B cell (primary cell): ENCODE measurements at regions not wholly inside any gene's neighbourhood (a gene's known extent, or its start where the extent isn't known, plus 50 kb on each side); places are given as distances from the start of the nearest gene placed in this dataset.

Experiments used
- ATAC-seq: fragments of 200-7000 bp; cut with Tn5 transposase; one replicate; pipeline ENCODE4 v1.10.0; 2021; ENCODE audit warnings: low read depth, mild to moderate bottlenecking, moderate number of reproducible peaks, moderate library complexity
- CTCF ChIA-PET: fragments of 350-600 bp; sonication (Branson Sonifier 250); formaldehyde crosslinking; loops from one replicate; lab custom pipeline; 2021; ENCODE audit warnings: antibody characterized with exemption, inconsistent platforms; lab: Charles Lee
- POLR2A ChIA-PET: fragments of 350-600 bp; sonication (Branson Sonifier 250); formaldehyde crosslinking; loops from one replicate; lab custom pipeline; 2021; ENCODE audit warnings: antibody characterized with exemption; lab: Charles Lee
- DNase-seq: peaks from one replicate; pipeline ENCODE4 v3.0.0; 2013
- H2AFZ ChIP-seq: 2 replicates; pipeline ENCODE4 v1.6.1; 2012; ENCODE audit warnings: mild to moderate bottlenecking, low read depth, low read length; ENCODE audit not compliant: insufficient read depth, poor library complexity, severe bottlenecking
- H3K27ac ChIP-seq, 2 donors: 1 replicate in 1 of 2; 2 replicates in 1 of 2; pipeline ENCODE4 v1.5.1; 2012 to 2013; ENCODE audit warnings: low read length in 2 of 2, mild to moderate bottlenecking in 2 of 2, moderate library complexity in 1 of 2
- H3K27me3 ChIP-seq, 4 experiments: fragments of 200-600 bp in 1 of 4; sonication (generic) in 1 of 4; replicated peaks in 1 of 4; 1 replicate in 2 of 4; 2 replicates in 2 of 4; pipeline versions ENCODE4 v1.6.1 to v1.7.0; 2013 to 2016; ENCODE audit warnings: low read length in 3 of 4, mild to moderate bottlenecking in 2 of 4, mixed read lengths in 1 of 4, moderate library complexity in 1 of 4; ENCODE audit not compliant: insufficient read depth in 4 of 4, control insufficient read depth in 3 of 4; ENCODE audit errors: control extremely low read depth in 1 of 4
- H3K36me3 ChIP-seq, 2 experiments: replicated peaks in 1 of 2; 1 replicate in 1 of 2; 2 replicates in 1 of 2; pipeline versions ENCODE4 v1.6.1 to v1.7.1; 2013; ENCODE audit warnings: low read length in 1 of 2; ENCODE audit not compliant: insufficient read depth in 2 of 2, control insufficient read depth in 1 of 2; ENCODE audit errors: control extremely low read depth in 1 of 2, extremely low read depth in 1 of 2
- H3K4me1 ChIP-seq, 2 donors: fragments of 200-600 bp in 1 of 2; sonication (generic) in 1 of 2; 1 replicate in 1 of 2; 2 replicates in 1 of 2; pipeline versions ENCODE4 v1.5.1 to v1.6.1; 2013 to 2017; ENCODE audit warnings: low read length in 2 of 2; ENCODE audit not compliant: control insufficient read depth in 2 of 2, insufficient read depth in 2 of 2
- H3K4me2 ChIP-seq: replicated peaks from 2 replicates; pipeline ENCODE3; 2012; ENCODE audit warnings: mild to moderate bottlenecking, low read depth, low read length; ENCODE audit not compliant: poor library complexity, severe bottlenecking
- H3K4me3 ChIP-seq, 5 experiments: fragments of 200-600 bp in 1 of 5; sonication (generic) in 1 of 5; 1 replicate in 3 of 5; 2 replicates in 2 of 5; pipeline versions ENCODE4 v1.5.1 to v1.7.0; 2011 to 2016; ENCODE audit warnings: low read length in 4 of 5, mild to moderate bottlenecking in 4 of 5, low read depth in 2 of 5, control low read depth in 1 of 5, moderate library complexity in 1 of 5; ENCODE audit not compliant: insufficient read depth in 1 of 5; ENCODE audit errors: control extremely low read depth in 1 of 5, extremely low read depth in 1 of 5
- H3K79me2 ChIP-seq: fragments of 200-600 bp; sonication (generic); one replicate; pipeline ENCODE4 v1.6.0; 2016; ENCODE audit warnings: low read length; ENCODE audit not compliant: control insufficient read depth, insufficient read depth
- H3K9ac ChIP-seq: fragments of 200-600 bp; sonication (generic); 2 replicates; pipeline ENCODE4 v1.6.1; 2017; ENCODE audit warnings: mild to moderate bottlenecking, low read length, moderate library complexity
- H3K9me3 ChIP-seq, 3 donors: one replicate each; pipeline versions ENCODE4 v1.6.1 to v1.7.1; 2013; ENCODE audit warnings: low read length in 2 of 3; ENCODE audit not compliant: control insufficient read depth in 2 of 3, insufficient read depth in 1 of 3; ENCODE audit errors: control extremely low read depth in 1 of 3
- H4K20me1 ChIP-seq: 2 replicates; pipeline ENCODE4 v1.6.0; 2012; ENCODE audit warnings: mild to moderate bottlenecking, low read length; ENCODE audit not compliant: insufficient read depth, control insufficient read depth, poor library complexity, severe bottlenecking
- H3K27ac Mint-ChIP-seq: one replicate; pipeline ENCODE4 v1.8.0; 2021; ENCODE audit warnings: mixed read lengths
- H3K27me3 Mint-ChIP-seq: one replicate; pipeline ENCODE4 v1.8.0; 2021; ENCODE audit warnings: mixed read lengths
- H3K4me1 Mint-ChIP-seq: one replicate; pipeline ENCODE4 v1.8.0; 2021; ENCODE audit warnings: mixed read lengths
- H3K4me3 Mint-ChIP-seq: one replicate; pipeline ENCODE4 v1.8.0; 2021; ENCODE audit warnings: mixed read lengths
- H3K9me3 Mint-ChIP-seq: one replicate; pipeline ENCODE4 v1.8.0; 2022; ENCODE audit warnings: mixed read lengths; ENCODE audit not compliant: insufficient read depth
- CTCF ChIP-seq: fragments of 200-600 bp; IDR thresholded peaks from one replicate; pipeline ENCODE4 v1.8.0; 2022; ENCODE audit warnings: antibody characterized with exemption, mild to moderate bottlenecking
- EZH2 ChIP-seq: IDR thresholded peaks from 2 replicates; pipeline ENCODE4 v1.6.1; 2012; ENCODE audit warnings: borderline replicate concordance, low read depth, mild to moderate bottlenecking, moderate library complexity, low read length; ENCODE audit not compliant: insufficient read depth, poor library complexity, severe bottlenecking
- WGBS: methylation state at CpG from one replicate; pipeline ENCODE4 v1.1.5; 2013; ENCODE audit warnings: missing lambda C conversion rate; ENCODE audit not compliant: insufficient coverage; 5-methylcytosine and 5-hydroxymethylcytosine counted together
- intact Hi-C: fragments of 100-400 bp; cut with micrococcal nuclease; formaldehyde crosslinking; loops from one replicate; pipeline ENCODE4 v1.10.0; 2022

DNA sequence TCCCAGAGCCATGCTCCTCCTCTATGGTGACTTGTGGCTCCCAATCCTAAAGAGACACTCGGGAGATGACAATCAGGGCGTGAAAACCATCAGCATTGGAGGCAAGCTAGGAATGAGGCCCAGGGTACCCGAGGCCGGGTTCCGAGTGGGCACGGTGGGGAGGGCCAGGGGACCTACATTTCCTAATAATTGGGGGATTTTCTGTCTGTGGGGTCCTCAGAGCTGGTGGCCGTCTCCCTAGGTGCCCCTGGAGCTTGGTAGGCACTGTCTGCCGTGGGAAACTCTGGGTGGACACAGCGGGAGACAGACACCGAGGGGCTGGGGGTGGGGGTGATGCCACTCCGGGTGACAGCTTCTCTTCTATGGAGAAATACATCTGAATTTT, 312.5 kb upstream of the TNRC6C start:
- 84% methylated on average over 7 of the region's 11 CpGs for WGBS
- Mint-ChIP-seq H3K4me3 (no peak overlapping the region), H3K4me1 (no peaks in the 10 kb centered on the region), H3K9me3 (no peaks in the 10 kb centered on the region), H3K27me3 (peaks cover 16% of the 10 kb centered on the region), H3K27ac (no peak overlapping the region)
- Histone ChIP-seq H3K4me2 (no peak overlapping the region), H2AFZ (no peak overlapping the region), H3K4me3 (no peak overlapping the region), H3K27ac (no peak overlapping the region), H3K27me3 (peaks cover 0 to 11% (median 5%) of the 10 kb centered on the region in 4 experiments), H3K9ac (no peak overlapping the region), H3K9me3 (peaks cover 0 to 13% (median 0%) of the 10 kb centered on the region in 3 donors), H4K20me1 (no peaks in the 10 kb centered on the region), H3K79me2 (no peaks in the 10 kb centered on the region), H3K36me3 (no peaks in the 10 kb centered on the region), H3K4me1 (no peaks in the 10 kb centered on the region)
- intact Hi-C loops = no loop called here
- ChIA-PET CTCF (no interaction called here), POLR2A (no interaction called here)
- ATAC-seq = no peak
- DNase-seq = no peak
- TF ChIP-seq CTCF (no peak), EZH2 (no peak)

GRCh38 chr17:77647531-77647930, 311.0 kb upstream of the TNRC6C start:
- Mint-ChIP-seq H3K9me3 (no peaks in the 10 kb centered on the region), H3K4me1 (no peaks in the 10 kb centered on the region), H3K27ac (no peak overlapping the region), H3K27me3 (peaks cover 16% of the 10 kb centered on the region), H3K4me3 (no peak overlapping the region)
- Histone ChIP-seq H3K79me2 (no peaks in the 10 kb centered on the region), H2AFZ (no peak overlapping the region), H3K27me3 (peaks cover 0 to 11% (median 5%) of the 10 kb centered on the region in 4 experiments), H4K20me1 (no peaks in the 10 kb centered on the region), H3K27ac (no peak overlapping the region), H3K4me3 (no peak overlapping the region), H3K9me3 (peaks cover 0 to 13% (median 0%) of the 10 kb centered on the region in 3 donors), H3K4me1 (no peaks in the 10 kb centered on the region), H3K9ac (no peak overlapping the region), H3K4me2 (no peak overlapping the region), H3K36me3 (no peaks in the 10 kb centered on the region)
- ATAC-seq (no peak), DNase-seq (no peak)
- POLR2A ChIA-PET = no interaction called here
- WGBS = 91% methylated on average over 11 of the region's 11 CpGs
- no peak for TF ChIP-seq CTCF
- no peak for TF ChIP-seq EZH2
- intact Hi-C loops = no loop called here
- CTCF ChIA-PET = no interaction called here
